HepG2 (cell line): ENCODE measurements at regions not wholly inside any gene's neighbourhood (a gene's known extent, or its start where the extent isn't known, plus 50 kb on each side); places are given as distances from the start of the nearest gene placed in this dataset.

ENCODE experiments used
- ATAC-seq: fragments of 200-7000 bp; cut with Tn5 transposase; 3 replicates; pipeline ENCODE4 v1.9.1; 2020; ENCODE audit warnings: mild to moderate bottlenecking, moderate library complexity
- BruUV-seq: library from RNA; stranded (reverse); fragments of 400-500 nt; replicated peaks from 2 replicates; lab custom pipeline; 2021; lab: Mats Ljungman, UMichigan
- CTCF ChIA-PET: fragments of 300-600 bp; formaldehyde crosslinking; extraction: SDS; loops from one replicate; lab custom pipeline; 2021; ENCODE audit warnings: low total read pairs, inconsistent platforms, low intra/inter-chr PET ratio; lab: Yijun Ruan, JAX
- POLR2A ChIA-PET: fragments of 350-600 bp; sonication (Branson Sonifier 250); formaldehyde crosslinking; loops from one replicate; lab custom pipeline; 2020; ENCODE audit warnings: antibody characterized with exemption, inconsistent platforms; lab: Yijun Ruan, JAX
- DNase-seq: peaks from one replicate; pipeline ENCODE4 v3.0.0-alpha.2; 2015; ENCODE audit warnings: low spot score
- FAIRE-seq: peaks from 3 replicates; lab custom pipeline; 2011; peaks lifted over from hg19 to GRCh38; lab: Jason Lieb, UNC
- H2AFZ ChIP-seq: one replicate; pipeline ENCODE4 v1.6.1; 2011; ENCODE audit warnings: low read length, inconsistent platforms
- H3K27ac ChIP-seq: fragments of 300-600 bp; 3 replicates; pipeline ENCODE4 v1.8.0; 2011; ENCODE audit warnings: mixed run types, mild to moderate bottlenecking, mixed read lengths, low read length, inconsistent platforms; ENCODE audit not compliant: insufficient read depth; ENCODE audit errors: extremely low read length
- H3K27me3 ChIP-seq, 2 experiments: fragments of 200-600 bp in 1 of 2; 2 replicates in 1 of 2; 3 replicates in 1 of 2; pipeline versions ENCODE4 v1.6.0 to v1.8.0; 2011; ENCODE audit warnings: low read length in 2 of 2, mild to moderate bottlenecking in 2 of 2, moderate library complexity in 2 of 2, inconsistent platforms in 1 of 2; ENCODE audit not compliant: insufficient read depth in 2 of 2, control insufficient read depth in 1 of 2
- H3K36me3 ChIP-seq, 2 experiments: fragments of 200-600 bp in 1 of 2; replicated peaks in 1 of 2; 2 replicates in 1 of 2; 3 replicates in 1 of 2; pipeline versions ENCODE4 v1.5.1 to v1.8.0; 2011; ENCODE audit warnings: low read length in 2 of 2, inconsistent platforms in 1 of 2; ENCODE audit not compliant: insufficient read depth in 2 of 2, control insufficient read depth in 1 of 2
- H3K4me1 ChIP-seq: 2 replicates; pipeline ENCODE4 v1.5.1; 2012; ENCODE audit warnings: low read length, inconsistent platforms; ENCODE audit not compliant: insufficient read depth
- H3K4me2 ChIP-seq: 2 replicates; pipeline ENCODE4 v1.6.0; 2011; ENCODE audit warnings: low read depth, low read length, inconsistent platforms
- H3K4me3 ChIP-seq, 3 experiments: fragments of 200-600 bp in 1 of 3; sonication (generic), shearing (Covaris generic) in 1 of 3; replicated peaks in 1 of 3; 2 replicates each; pipeline ENCODE4 v1.5.1; 2011 to 2016; ENCODE audit warnings: low read length in 3 of 3, inconsistent platforms in 2 of 3, low read depth in 2 of 3, mild to moderate bottlenecking in 2 of 3, control low read depth in 1 of 3, mixed read lengths in 1 of 3; ENCODE audit not compliant: insufficient read depth in 1 of 3
- H3K79me2 ChIP-seq: one replicate; pipeline ENCODE4 v1.6.1; 2011; ENCODE audit warnings: low read length, inconsistent platforms; ENCODE audit not compliant: insufficient read depth
- H3K9ac ChIP-seq: 2 replicates; pipeline ENCODE4 v1.6.0; 2011; ENCODE audit warnings: mild to moderate bottlenecking, low read depth, low read length, inconsistent platforms; ENCODE audit not compliant: insufficient read depth
- H3K9me3 ChIP-seq: 2 replicates; pipeline ENCODE4 v1.5.1; 2012; ENCODE audit warnings: mild to moderate bottlenecking, low read length
- H4K20me1 ChIP-seq: 2 replicates; pipeline ENCODE4 v1.6.0; 2011; ENCODE audit warnings: inconsistent platforms, mild to moderate bottlenecking, low read length, moderate library complexity; ENCODE audit not compliant: insufficient read depth
- CSRNP1 ChIP-seq: sonication (generic); formaldehyde crosslinking; IDR thresholded peaks from 2 replicates; pipeline ENCODE4 v1.8.1; 2023; ENCODE audit warnings: mild to moderate bottlenecking, missing genetic modification reagents
- GZF1 ChIP-seq: sonication (generic); formaldehyde crosslinking; IDR thresholded peaks from 2 replicates; pipeline ENCODE4 v1.5.1; 2020; ENCODE audit warnings: mild to moderate bottlenecking, missing genetic modification reagents
- HCFC1 ChIP-seq: fragments of 150-350 bp; IDR thresholded peaks from 2 replicates; pipeline ENCODE4 v1.6.1; 2014; ENCODE audit warnings: low read depth, low read length
- HINFP ChIP-seq: sonication (generic); formaldehyde crosslinking; IDR thresholded peaks from 2 replicates; pipeline ENCODE4 v1.4.0; 2020; ENCODE audit warnings: low read depth, mild to moderate bottlenecking, missing genetic modification reagents
- MXD1 ChIP-seq: sonication (generic); formaldehyde crosslinking; IDR thresholded peaks from 2 replicates; pipeline ENCODE4 v1.4.0; 2020; ENCODE audit warnings: mild to moderate bottlenecking, missing genetic modification reagents
- NR2C2 ChIP-seq: sonication (generic); formaldehyde crosslinking; IDR thresholded peaks from 2 replicates; pipeline ENCODE4 v1.4.0; 2020; ENCODE audit warnings: missing genetic modification reagents, mild to moderate bottlenecking, moderate library complexity, borderline replicate concordance
- ZNF121 ChIP-seq: sonication (generic); formaldehyde crosslinking; IDR thresholded peaks from 2 replicates; pipeline ENCODE4 v1.5.0; 2020; ENCODE audit warnings: mild to moderate bottlenecking, missing genetic modification reagents
- ZNF205 ChIP-seq: IDR thresholded peaks from 2 replicates; pipeline ENCODE4 v1.6.1; 2018; ENCODE audit warnings: missing biosample characterization, missing genetic modification reagents
- ZNF451 ChIP-seq: sonication (generic); formaldehyde crosslinking; IDR thresholded peaks from 2 replicates; pipeline ENCODE4 v1.5.0; 2020; ENCODE audit warnings: mild to moderate bottlenecking, missing genetic modification reagents
- ZNF580 ChIP-seq: IDR thresholded peaks from 2 replicates; pipeline ENCODE4 v1.6.1; 2016; ENCODE audit warnings: low read depth, borderline replicate concordance
- WGBS: methylation state at CpG from one replicate; pipeline ENCODE4 v1.1.6; 2017; ENCODE audit warnings: low lambda C conversion rate; 5-methylcytosine and 5-hydroxymethylcytosine counted together
- in situ Hi-C: cut with HindIII; loops from 2 replicates; pipeline ENCODE4 v1.10.0; 2017; ENCODE audit warnings: low pct_unique_long_range_greater_than_20kb; ENCODE audit not compliant: extremely low pct_ligation_motif_present
- intact Hi-C: fragments of 100-400 bp; cut with micrococcal nuclease; formaldehyde crosslinking; loops from one replicate; pipeline ENCODE4 v1.10.0; 2022; ENCODE audit not compliant: unreplicated experiment

- Histone ChIP-seq H3K9ac (no peak overlapping the region), H3K27ac (no peak overlapping the region), H3K36me3 (no peaks in the 10 kb centered on the region), H3K79me2 (no peaks in the 10 kb centered on the region), H4K20me1 (no peaks in the 10 kb centered on the region), H2AFZ (no peak overlapping the region), H3K4me2 (no peak overlapping the region), H3K9me3 (peaks cover 63% of the 10 kb centered on the region), H3K4me3 (no peak overlapping the region), H3K4me1 (no peaks in the 10 kb centered on the region), H3K27me3 (no peaks in the 10 kb centered on the region)
- in situ Hi-C loops: no loop called here
- BruUV-seq: no TSS peak
- ChIA-PET CTCF (no interaction called here), POLR2A (no interaction called here)
- WGBS: 0% methylated on average over 2 of the region's 3 CpGs
- DNase-seq (no peak), FAIRE-seq (no peak), ATAC-seq (no peak)
- intact Hi-C loops: no loop called here
- TF ChIP-seq MXD1 (CRISPR knock-in tag): no peak
- no peak for TF ChIP-seq GZF1 (CRISPR knock-in tag)
- TF ChIP-seq ZNF580: no peak
- no peak for TF ChIP-seq HINFP (CRISPR knock-in tag)
- TF ChIP-seq ZNF121: no peak
- TF ChIP-seq ZNF205 (CRISPR knock-in tag): no peak
- TF ChIP-seq HCFC1: no peak
- TF ChIP-seq CSRNP1 (CRISPR knock-in tag): no peak
- TF ChIP-seq NR2C2 (CRISPR knock-in tag): no peak
- no peak for TF ChIP-seq ZNF451 (CRISPR knock-in tag)
Measured at GRCh38 chr5:4130819-4131218, 535.2 kb downstream of the IRX1 start.
